GM23248 (cell line): ENCODE measurements at regions not wholly inside any gene's neighbourhood (a gene's known extent, or its start where the extent isn't known, plus 50 kb on each side); places are given as distances from the start of the nearest gene placed in this dataset.

Source experiments
- DNase-seq: peaks from one replicate; pipeline ENCODE4 v3.0.0-alpha.2; 2015
- H2AFZ ChIP-seq: fragments of 200-600 bp; sonication (generic); 2 replicates; pipeline ENCODE4 v1.6.1; 2016; ENCODE audit warnings: antibody characterized with exemption
- H3F3A ChIP-seq: fragments of 200-600 bp; sonication (generic); 2 replicates; pipeline ENCODE4 v1.6.1; 2016; ENCODE audit warnings: mild to moderate bottlenecking, antibody characterized with exemption, mixed run types; ENCODE audit not compliant: insufficient read depth
- H3K27ac ChIP-seq: fragments of 200-600 bp; sonication (generic); 2 replicates; pipeline ENCODE4 v1.5.1; 2016; ENCODE audit warnings: mild to moderate bottlenecking
- H3K27me3 ChIP-seq: fragments of 200-600 bp; sonication (generic); replicated peaks from 2 replicates; pipeline ENCODE4 v1.6.1; 2016; ENCODE audit warnings: mild to moderate bottlenecking; ENCODE audit not compliant: insufficient read depth
- H3K36me3 ChIP-seq: fragments of 200-600 bp; sonication (generic); 2 replicates; pipeline ENCODE4 v1.6.1; 2016; ENCODE audit warnings: low read depth, mild to moderate bottlenecking
- H3K4me1 ChIP-seq: fragments of 200-600 bp; sonication (generic); 2 replicates; pipeline ENCODE4 v1.6.1; 2016; ENCODE audit warnings: mild to moderate bottlenecking; ENCODE audit not compliant: insufficient read depth
- H3K4me2 ChIP-seq: fragments of 200-600 bp; sonication (generic); one replicate; pipeline ENCODE4 v1.6.1; 2016; ENCODE audit warnings: mild to moderate bottlenecking; ENCODE audit not compliant: unreplicated experiment
- H3K4me3 ChIP-seq: fragments of 200-600 bp; sonication (generic); 2 replicates; pipeline ENCODE4 v1.5.1; 2016; ENCODE audit warnings: mild to moderate bottlenecking
- H3K79me2 ChIP-seq: fragments of 200-600 bp; sonication (generic); 2 replicates; pipeline ENCODE4 v1.6.1; 2016; ENCODE audit warnings: mild to moderate bottlenecking; ENCODE audit not compliant: insufficient read depth
- H3K9ac ChIP-seq: fragments of 200-600 bp; sonication (generic); 2 replicates; pipeline ENCODE4 v1.6.1; 2016; ENCODE audit warnings: mild to moderate bottlenecking
- H3K9me2 ChIP-seq: fragments of 200-600 bp; sonication (generic); 2 replicates; pipeline ENCODE4 v1.6.1; 2016; ENCODE audit warnings: mixed run types, mild to moderate bottlenecking, moderate library complexity; ENCODE audit not compliant: insufficient read depth
- H3K9me3 ChIP-seq: fragments of 200-600 bp; sonication (generic); one replicate; pipeline ENCODE4 v1.6.1; 2017; ENCODE audit warnings: low read depth
- H4K20me1 ChIP-seq: fragments of 200-600 bp; sonication (generic); 2 replicates; pipeline ENCODE4 v1.6.0; 2016; ENCODE audit not compliant: insufficient read depth
- EZH2 ChIP-seq: fragments of 200-600 bp; sonication (generic); IDR thresholded peaks from 2 replicates; pipeline ENCODE4 v1.6.1; 2018; ENCODE audit warnings: antibody characterized with exemption, mild to moderate bottlenecking; ENCODE audit not compliant: insufficient read depth, poor library complexity, severe bottlenecking
- EZH2phosphoT487 ChIP-seq: fragments of 200-600 bp; sonication (generic); IDR thresholded peaks from 2 replicates; pipeline ENCODE4 v1.6.1; 2018; ENCODE audit warnings: antibody characterized with exemption, moderate library complexity, mild to moderate bottlenecking, low read depth; ENCODE audit not compliant: insufficient read depth
- WGBS, 2 experiments: methylation state at CpG; one replicate each; pipeline ENCODE4 v1.1.6; 2015 to 2017; ENCODE audit warnings: low lambda C conversion rate in 2 of 2, low coverage in 1 of 2; ENCODE audit errors: missing lambda C conversion rate in 2 of 2; 5-methylcytosine and 5-hydroxymethylcytosine counted together
- in situ Hi-C: fragments of 300-500 bp; cut with MboI; formaldehyde crosslinking; loops from 2 replicates; pipeline ENCODE4 v1.15.0; 2020

GRCh38 chr6:115854866-115855665, 205.6 kb downstream of the FRK start:
- no peak overlapping the region for H3K4me3 ChIP-seq
- in situ Hi-C loops: no loop called here
- no peaks in the 10 kb centered on the region for H3K4me1 ChIP-seq
- DNase-seq: no peak
- H3K4me2 ChIP-seq: no peak overlapping the region
- H3K36me3 ChIP-seq: no peaks in the 10 kb centered on the region
- H3K9me3 ChIP-seq: no peaks in the 10 kb centered on the region
- no peaks in the 10 kb centered on the region for H4K20me1 ChIP-seq
- H3K27me3 ChIP-seq: no peaks in the 10 kb centered on the region
- H3F3A ChIP-seq: no peaks in the 10 kb centered on the region
- H2AFZ ChIP-seq: no peak overlapping the region
- no peaks in the 10 kb centered on the region for H3K9me2 ChIP-seq
- H3K27ac ChIP-seq: no peak overlapping the region
- TF ChIP-seq EZH2: no peak
- TF ChIP-seq EZH2phosphoT487: no peak
- no peaks in the 10 kb centered on the region for H3K79me2 ChIP-seq
- 69 to 77% methylated on average over 30 to 32 of the region's 34 CpGs for WGBS, 2 experiments
- no peak overlapping the region for H3K9ac ChIP-seq

GRCh38 chr6:115847671-115848070, 213.0 kb downstream of the FRK start:
- in situ Hi-C loops: no loop called here
- no peak for TF ChIP-seq EZH2phosphoT487
- no peak for TF ChIP-seq EZH2
- no peak overlapping the region for H3K27ac ChIP-seq

GRCh38 chr6:115843945-115844344, 216.7 kb downstream of the FRK start:
- TF ChIP-seq EZH2phosphoT487: no peak
- TF ChIP-seq EZH2: no peak
- Histone ChIP-seq H3K27ac (no peak overlapping the region), H3K9ac (no peak overlapping the region), H3K9me2 (no peaks in the 10 kb centered on the region), H4K20me1 (no peaks in the 10 kb centered on the region), H3K27me3 (no peaks in the 10 kb centered on the region), H2AFZ (no peak overlapping the region), H3K4me3 (no peak overlapping the region), H3K4me2 (no peak overlapping the region), H3F3A (no peaks in the 10 kb centered on the region), H3K4me1 (no peaks in the 10 kb centered on the region), H3K79me2 (no peaks in the 10 kb centered on the region), H3K36me3 (no peaks in the 10 kb centered on the region), H3K9me3 (no peaks in the 10 kb centered on the region)
- in situ Hi-C loops: no loop called here
- DNase-seq: no peak

More at GRCh38 chr6:115847671-115848070, 213.0 kb downstream of the FRK start:
- Histone ChIP-seq H3K4me2 (no peak overlapping the region), H3K9me3 (no peaks in the 10 kb centered on the region), H3K4me1 (no peaks in the 10 kb centered on the region), H3K27me3 (no peaks in the 10 kb centered on the region), H3K36me3 (no peaks in the 10 kb centered on the region), H2AFZ (no peak overlapping the region), H3K9me2 (no peaks in the 10 kb centered on the region), H3K4me3 (no peak overlapping the region), H4K20me1 (no peaks in the 10 kb centered on the region), H3K79me2 (no peaks in the 10 kb centered on the region), H3K9ac (no peak overlapping the region), H3F3A (no peaks in the 10 kb centered on the region)
- no peak for DNase-seq

GRCh38 chr6:115842338-115842737, 218.4 kb downstream of the FRK start:
- Histone ChIP-seq H3K36me3 (no peaks in the 10 kb centered on the region), H3K9ac (no peak overlapping the region), H3K79me2 (no peaks in the 10 kb centered on the region), H2AFZ (no peak overlapping the region), H3K4me3 (no peak overlapping the region), H3K9me3 (no peaks in the 10 kb centered on the region), H4K20me1 (no peaks in the 10 kb centered on the region), H3K4me1 (no peaks in the 10 kb centered on the region), H3K4me2 (no peak overlapping the region), H3K27me3 (no peaks in the 10 kb centered on the region), H3K27ac (no peak overlapping the region), H3F3A (no peaks in the 10 kb centered on the region), H3K9me2 (no peaks in the 10 kb centered on the region)
- DNase-seq: no peak
- in situ Hi-C loops: no loop called here
- WGBS, 2 experiments: 12 to 17% methylated on average over 3 of the region's 3 CpGs
- no peak for TF ChIP-seq EZH2phosphoT487
- no peak for TF ChIP-seq EZH2
